Ammon's horn (tissue), 1 donor: ENCODE measurements at regions not wholly inside any gene's neighbourhood (a gene's known extent, or its start where the extent isn't known, plus 50 kb on each side); places are given as distances from the start of the nearest gene placed in this dataset.
"Not testable (repeated sequence)": the region's sequence is repeated elsewhere in the genome, so short reads cannot be mapped to it uniquely, and the experiment has no call there.

Experiments
- DNase-seq: peaks from one replicate; pipeline ENCODE4 v3.0.0-alpha.2; 2016; ENCODE audit warnings: low spot score

DNA sequence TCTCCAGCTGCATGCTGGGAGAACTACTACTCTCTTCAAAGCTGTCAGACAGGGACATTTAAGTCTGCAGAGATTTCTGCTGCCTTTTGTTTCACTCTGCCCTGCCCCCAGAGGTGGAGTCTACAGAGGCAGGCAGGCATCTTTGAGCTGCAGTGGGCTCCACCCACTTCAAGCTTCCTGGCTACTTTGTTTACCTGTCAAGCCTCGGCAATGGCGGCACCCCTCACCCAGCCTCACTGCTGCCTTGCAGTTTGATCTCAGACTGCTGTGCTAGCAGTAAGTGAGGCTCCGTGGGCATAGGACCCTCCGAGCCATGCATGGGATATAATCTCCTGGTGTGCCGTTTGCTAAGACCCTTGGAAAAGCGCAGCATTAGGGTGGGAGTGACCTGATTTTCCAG is 61.7 kb downstream of the DMRTA1 start:
- DNase-seq, result not testable (repeated sequence)

GRCh38 chr9:22508790-22509189 is 62.2 kb downstream of the DMRTA1 start:
- DNase-seq, result no peak

DNA sequence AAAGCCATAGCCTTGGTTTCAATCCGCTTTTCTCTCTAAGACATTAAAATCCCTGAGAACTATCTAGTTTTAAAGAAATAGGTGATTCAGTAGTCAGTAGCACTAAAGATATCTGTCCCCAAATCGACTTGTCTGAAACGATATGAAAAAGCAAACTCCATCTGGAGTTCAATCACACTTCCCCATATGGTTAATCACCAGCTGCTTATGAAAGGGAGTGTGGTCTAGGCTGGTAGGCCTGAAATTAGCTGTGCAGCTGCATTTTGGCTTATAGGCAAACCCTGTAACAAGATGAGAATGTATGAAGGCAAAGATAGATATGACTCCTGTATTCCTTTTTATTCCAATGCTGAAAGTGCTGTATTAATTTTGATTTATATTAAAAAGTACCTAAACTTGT is 65.9 kb downstream of the DMRTA1 start:
- peak; percentile 29 for DNase-seq

GRCh38 chr9:22514871-22515270 is 68.2 kb downstream of the DMRTA1 start:
- no peak for DNase-seq

GRCh38 chr9:22522206-22522740 is 75.6 kb downstream of the DMRTA1 start:
- DNase-seq, result no peak

- peak; percentile 8 for DNase-seq
Measured at GRCh38 chr9:22528485-22528884, 81.9 kb downstream of the DMRTA1 start.

- DNase-seq, result no peak
Measured at GRCh38 chr9:22529426-22530199, 83.0 kb downstream of the DMRTA1 start.

- DNase-seq, result no peak
Measured at GRCh38 chr9:22535780-22536179, 89.2 kb downstream of the DMRTA1 start.

DNA sequence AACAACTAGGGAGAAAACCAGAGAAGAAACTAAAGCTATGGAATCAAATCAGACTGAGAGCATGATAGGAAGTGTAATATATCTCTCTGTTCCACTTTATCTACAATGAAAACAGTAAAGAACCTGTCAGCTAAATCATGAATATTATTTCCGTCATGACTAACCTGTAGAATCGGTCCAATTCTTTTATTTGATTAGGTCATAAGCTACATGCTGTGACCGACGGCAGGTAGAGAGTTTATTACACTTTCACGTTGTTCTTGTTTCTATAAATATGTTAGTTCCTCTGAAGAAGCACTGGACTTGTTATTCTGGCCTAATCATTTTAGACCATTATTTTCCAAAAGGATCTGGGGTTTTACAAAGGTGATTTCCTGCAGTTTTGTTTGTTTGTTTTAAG is 91.1 kb downstream of the DMRTA1 start:
- no peak for DNase-seq

- no peak for DNase-seq
Measured at GRCh38 chr9:22548625-22549024, 102.0 kb downstream of the DMRTA1 start.

DNA sequence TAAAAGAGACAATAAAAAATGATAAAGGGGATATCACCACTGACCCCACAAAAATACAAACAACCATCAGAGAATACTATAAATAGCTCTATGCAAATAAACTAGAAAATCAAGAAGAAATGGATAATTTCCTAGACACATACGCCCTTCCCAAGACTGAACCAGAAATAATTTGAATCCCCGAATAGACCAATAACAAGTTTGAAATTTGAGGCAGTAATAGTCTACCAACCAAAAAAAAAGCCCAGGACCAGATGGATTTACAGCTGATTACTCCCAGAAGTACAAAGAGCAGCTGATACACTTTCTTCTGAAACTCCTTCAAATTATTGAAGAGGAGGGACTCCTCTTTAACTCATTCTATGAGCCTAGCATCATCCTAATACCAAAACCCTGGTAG is 128.1 kb downstream of the DMRTA1 start:
- no peak for DNase-seq

- no peak for DNase-seq
Measured at GRCh38 chr9:22580788-22581187, 134.2 kb downstream of the DMRTA1 start.

DNA sequence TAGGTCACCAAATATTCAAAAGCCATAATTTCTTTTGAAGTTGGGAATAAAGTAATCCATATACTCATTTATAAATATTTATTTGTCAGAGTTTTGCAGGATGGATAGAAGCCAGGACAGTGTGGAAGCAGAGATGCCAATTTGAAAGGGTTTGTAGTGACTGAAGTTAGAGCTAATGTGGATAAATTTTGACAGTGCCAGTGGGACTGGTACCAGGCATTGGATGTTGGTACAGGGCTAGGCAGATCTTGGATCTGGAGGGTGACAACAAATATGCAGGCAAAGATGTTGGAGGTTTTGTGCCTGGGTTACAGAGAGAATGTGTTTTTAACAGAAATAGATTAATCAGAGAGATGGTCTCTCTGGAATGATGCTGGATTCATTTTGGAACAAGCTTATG is 135.6 kb downstream of the DMRTA1 start:
- DNase-seq, result no peak

DNA sequence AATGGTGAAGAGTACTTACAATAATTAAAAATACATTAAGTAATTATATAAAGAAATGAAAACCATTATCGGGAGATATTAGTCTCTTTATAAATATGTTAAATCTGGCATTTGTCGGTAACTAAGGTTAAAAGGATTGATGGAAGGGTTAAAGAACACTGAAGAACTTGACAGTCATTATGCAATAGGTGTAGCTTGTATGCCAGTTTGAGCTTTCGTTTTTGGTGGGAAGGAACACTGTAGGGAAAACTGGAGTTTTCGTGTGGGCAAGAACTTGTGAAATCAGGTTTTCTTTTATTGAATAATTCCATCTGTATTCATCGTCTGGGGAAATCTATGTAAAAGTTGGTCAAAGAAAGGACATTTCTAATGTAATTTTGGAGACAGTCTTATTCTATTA is 142.3 kb downstream of the DMRTA1 start:
- no peak for DNase-seq

DNA sequence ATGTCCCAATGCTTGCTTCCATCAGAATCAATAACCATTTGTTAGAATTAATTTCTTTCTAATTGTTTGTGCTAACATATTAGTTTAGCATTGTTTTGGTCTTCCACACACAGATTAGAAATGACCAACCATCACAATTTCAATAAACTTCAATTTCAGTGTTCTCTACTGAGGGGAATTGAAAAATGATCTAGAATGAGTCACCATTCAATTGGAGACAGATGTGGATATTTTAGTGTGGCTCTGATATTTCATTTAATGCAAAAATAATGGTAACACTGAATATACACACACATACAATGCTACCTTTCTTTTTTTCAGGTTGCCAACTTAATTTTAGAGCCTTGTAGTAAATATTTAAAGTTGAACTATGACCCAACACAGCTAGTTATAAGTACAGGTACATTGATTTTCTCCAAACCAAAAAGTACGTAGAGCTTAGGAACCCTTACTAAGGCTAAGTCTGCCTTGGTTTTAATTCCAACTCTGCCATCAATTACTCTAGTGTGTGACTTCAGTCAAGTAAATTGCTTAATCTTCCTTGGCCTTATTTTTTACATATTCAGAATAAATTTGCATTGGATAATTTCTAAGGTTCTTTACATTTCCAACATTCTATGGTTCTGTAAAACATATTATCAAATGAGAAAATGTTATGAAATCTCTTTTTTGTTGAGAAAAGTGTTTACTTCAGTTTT is 143.9 kb downstream of the DMRTA1 start:
- no peak for DNase-seq

DNA sequence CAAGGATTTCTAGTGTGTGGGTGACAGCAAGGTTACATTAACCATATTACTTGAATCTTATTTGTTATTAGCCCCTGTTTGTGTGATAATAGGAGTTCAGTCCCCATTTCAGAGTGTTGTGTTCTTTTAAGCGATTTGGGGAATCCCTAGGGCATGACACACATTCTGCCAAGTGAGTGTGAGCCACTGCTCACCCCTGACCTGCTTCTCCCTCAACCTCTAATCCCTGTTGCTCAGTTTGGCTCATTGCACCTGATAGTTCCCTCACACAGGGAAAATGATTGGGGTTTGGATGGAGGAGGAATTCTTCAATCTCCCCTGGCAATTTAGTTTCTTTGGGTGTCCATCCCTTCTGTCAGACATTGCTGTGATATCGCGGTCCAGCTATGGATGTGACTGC is 149.2 kb downstream of the DMRTA1 start:
- DNase-seq, result no peak

DNA sequence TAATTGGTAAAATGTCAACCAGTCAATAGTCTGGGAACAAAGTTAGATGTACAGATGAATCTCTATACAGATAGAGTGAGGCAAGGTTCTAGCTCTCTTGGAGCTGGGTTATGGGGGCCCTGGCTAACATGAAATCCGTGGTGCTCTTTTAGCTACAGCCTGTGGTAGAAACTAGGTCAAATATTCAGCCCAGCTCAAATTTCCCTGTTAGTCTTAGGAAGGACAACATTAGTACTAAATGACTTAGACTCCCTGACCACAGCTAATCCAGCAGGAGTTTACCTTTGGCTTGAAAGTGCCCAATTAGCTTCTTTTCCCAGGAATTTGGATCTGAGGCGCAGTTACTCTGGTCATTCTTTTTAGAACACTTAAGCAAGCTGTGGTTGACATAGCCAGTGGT is 170.5 kb downstream of the DMRTA1 start:
- no peak for DNase-seq

DNA sequence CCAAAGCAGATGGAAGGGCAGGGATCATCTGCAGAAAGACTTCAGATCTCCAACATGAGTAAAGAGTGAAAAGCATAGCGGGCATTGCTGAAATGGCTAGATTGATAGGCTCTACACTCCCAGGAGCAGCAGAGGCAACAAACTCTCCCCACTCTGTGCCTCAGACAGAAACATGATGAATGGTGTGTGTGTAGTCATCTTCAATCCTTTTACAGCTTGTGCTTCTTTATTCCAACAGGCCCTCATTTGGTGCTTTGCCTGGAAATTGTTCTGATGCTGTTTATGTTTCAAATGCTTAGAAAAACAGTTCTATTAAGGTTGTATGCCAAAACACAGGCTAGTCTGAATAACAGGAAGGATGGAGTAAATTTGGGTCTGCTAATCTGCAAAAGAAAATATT is 176.2 kb downstream of the DMRTA1 start:
- peak; percentile 46 for DNase-seq

- no peak for DNase-seq
Measured at GRCh38 chr9:22623236-22623635, 176.6 kb downstream of the DMRTA1 start.

DNA sequence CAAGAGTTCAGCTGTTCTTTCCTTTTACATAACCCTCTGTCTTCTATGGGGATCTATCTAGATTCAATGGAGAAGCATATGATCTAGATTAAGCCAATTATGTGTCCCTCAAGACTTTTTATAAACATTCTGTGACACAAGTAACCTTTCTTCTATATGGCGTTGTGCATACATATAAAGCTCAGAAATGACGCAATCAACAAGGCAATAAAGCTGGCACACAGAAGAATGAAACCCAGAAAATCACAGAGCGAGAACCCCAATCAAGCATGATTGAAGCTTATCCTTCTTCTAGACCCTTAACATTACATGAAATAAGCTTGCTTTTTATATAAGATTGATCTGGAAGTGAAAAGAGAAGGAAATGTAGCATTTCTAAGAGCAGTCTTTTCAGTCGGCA is 178.9 kb downstream of the DMRTA1 start:
- no peak for DNase-seq

- no peak for DNase-seq
Measured at GRCh38 chr9:22643541-22643940, 196.9 kb downstream of the DMRTA1 start.

DNA sequence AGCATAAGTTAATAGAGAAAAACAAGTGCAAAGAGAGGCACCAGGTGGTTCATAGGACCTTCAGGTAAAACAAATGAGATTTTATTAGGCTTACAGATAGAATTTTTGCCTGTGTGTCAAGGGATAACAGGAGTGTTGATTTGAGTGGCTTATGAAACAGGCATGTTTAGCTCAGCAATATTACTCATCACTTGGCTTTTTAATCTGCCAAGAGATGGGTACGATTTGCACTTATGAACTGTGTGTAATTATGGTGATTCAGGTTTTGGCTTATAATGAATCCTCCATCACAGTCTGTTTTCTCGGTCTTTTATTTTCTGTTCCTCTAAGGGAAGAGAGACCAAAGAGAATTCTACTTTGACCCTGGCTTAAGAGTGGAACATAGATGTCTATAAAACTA is 199.3 kb downstream of the DMRTA1 start:
- DNase-seq, result peak; percentile 45

DNA sequence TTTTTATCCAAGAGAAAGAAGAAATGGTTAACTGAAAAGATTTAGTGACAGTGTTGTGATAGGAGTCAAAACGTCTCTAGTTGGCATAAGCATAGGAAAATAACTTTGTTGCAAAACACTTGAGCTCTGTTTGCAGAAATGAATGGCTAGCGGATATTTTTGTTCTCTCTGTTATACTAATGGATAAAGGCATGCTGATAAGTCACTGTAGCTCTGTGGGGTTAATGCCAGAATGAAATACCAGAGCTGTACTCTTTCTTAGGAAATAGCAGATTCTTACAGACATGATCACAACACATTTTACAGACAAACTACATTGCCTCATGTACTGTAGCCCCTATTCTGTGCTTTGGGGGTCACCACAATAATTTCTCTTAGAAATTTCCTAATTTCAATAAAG is 202.8 kb downstream of the DMRTA1 start:
- DNase-seq, result no peak

DNA sequence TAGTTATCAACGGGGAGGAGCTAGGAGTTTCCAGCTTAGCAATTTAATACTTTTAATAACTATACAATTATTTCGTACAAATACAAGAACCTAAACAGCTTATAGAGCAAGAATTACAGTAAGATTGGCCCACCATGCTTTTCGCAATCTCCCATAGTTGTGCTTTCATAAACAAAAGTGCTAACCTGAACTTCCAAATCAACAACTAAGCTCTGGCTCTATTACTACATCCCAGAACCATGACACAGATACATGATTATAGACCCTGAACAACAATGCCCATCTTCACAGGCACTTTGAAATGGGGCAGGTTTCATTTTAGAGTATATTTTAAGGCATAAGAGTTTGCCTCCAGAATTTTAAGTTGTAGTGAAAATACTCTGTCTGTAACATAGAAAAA is 203.5 kb downstream of the DMRTA1 start:
- no peak for DNase-seq
